ENCODE measurements at regions not wholly inside any gene's neighbourhood (a gene's known extent, or its start where the extent isn't known, plus 50 kb on each side); places are given as distances from the start of the nearest gene placed in this dataset.

DNA sequence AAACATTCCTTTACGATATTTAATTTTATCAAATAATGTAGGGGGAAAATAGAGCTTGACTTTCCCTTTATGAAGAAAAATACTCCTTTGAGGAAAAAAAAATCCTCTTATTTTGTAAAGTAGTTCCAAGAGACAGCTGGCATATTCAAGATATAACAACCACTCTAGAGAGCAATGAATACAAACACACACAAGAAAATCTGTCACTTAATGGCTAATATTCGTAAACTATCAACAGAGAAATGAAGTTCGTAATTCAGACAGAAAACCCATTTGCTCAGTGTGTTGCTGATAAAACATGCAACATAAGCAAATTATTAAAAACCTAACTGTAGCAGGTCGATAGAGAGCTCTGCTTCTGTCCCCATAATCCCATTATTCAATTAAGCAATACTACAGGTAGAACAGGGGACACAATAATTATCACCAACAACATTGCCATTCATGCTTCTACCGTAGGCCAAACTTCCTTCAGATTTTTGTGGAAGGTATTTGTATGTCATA is 714.4 kb upstream of the MARCKS start:
- TF ChIP-seq, protein P1, sequence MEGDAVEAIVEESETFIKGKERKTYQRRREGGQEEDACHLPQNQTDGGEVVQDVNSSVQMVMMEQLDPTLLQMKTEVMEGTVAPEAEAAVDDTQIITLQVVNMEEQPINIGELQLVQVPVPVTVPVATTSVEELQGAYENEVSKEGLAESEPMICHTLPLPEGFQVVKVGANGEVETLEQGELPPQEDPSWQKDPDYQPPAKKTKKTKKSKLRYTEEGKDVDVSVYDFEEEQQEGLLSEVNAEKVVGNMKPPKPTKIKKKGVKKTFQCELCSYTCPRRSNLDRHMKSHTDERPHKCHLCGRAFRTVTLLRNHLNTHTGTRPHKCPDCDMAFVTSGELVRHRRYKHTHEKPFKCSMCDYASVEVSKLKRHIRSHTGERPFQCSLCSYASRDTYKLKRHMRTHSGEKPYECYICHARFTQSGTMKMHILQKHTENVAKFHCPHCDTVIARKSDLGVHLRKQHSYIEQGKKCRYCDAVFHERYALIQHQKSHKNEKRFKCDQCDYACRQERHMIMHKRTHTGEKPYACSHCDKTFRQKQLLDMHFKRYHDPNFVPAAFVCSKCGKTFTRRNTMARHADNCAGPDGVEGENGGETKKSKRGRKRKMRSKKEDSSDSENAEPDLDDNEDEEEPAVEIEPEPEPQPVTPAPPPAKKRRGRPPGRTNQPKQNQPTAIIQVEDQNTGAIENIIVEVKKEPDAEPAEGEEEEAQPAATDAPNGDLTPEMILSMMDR (IDR thresholded peaks at IDR 0.05), result no peak
- Histone ChIP-seq H3K9me3 (no peaks in the 10 kb centered on the region), H3K27me3 (no peaks in the 10 kb centered on the region)

DNA sequence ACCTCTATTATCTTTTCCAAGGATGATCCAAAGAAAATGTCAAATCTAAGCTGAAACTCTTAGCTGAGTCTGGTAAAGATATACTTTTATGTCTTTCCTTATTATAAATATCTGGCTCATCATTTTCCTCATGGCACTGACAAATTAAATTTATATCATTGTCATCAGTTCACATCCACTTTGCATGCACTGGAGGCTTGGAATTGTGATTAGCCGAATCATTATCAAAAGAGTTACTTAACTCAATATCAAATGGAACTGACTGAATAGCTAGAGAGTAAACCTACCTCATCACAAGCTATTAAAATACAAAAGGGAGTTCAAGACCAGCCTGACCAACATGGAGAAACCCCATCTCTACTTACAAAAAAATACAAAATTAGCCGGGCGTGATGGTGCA is 713.9 kb upstream of the MARCKS start:
- Histone ChIP-seq H3K4me1 (no peaks in the 10 kb centered on the region), H3K4me3 (no peak overlapping the region), H3K9me3 (no peaks in the 10 kb centered on the region), H3K27ac (no peak overlapping the region), H3K36me3 (no peaks in the 10 kb centered on the region), H3K27me3 (no peaks in the 10 kb centered on the region)
- DNase-seq (ENCODE audit: low spot score), result no peak
- TF ChIP-seq, protein P1 (IDR thresholded peaks at IDR 0.05), result no peak

More for the DNA sequence above, 714.4 kb upstream of the MARCKS start:
- Histone ChIP-seq H3K36me3 (no peaks in the 10 kb centered on the region), H3K27ac (no peak overlapping the region), H3K4me3 (no peak overlapping the region), H3K4me1 (no peaks in the 10 kb centered on the region)
- no peak for DNase-seq (ENCODE audit: low spot score)

- Histone ChIP-seq H3K4me1 (no peaks in the 10 kb centered on the region), H3K27me3 (no peaks in the 10 kb centered on the region), H3K27ac (no peak overlapping the region), H3K9me3 (no peaks in the 10 kb centered on the region), H3K36me3 (no peaks in the 10 kb centered on the region), H3K4me3 (no peak overlapping the region)
- no peak for DNase-seq (ENCODE audit: low spot score)
- TF ChIP-seq, protein P1 (IDR thresholded peaks at IDR 0.05), result no peak
Observed at GRCh38 chr6:113144117-113144516, 713.0 kb upstream of the MARCKS start.

DNA sequence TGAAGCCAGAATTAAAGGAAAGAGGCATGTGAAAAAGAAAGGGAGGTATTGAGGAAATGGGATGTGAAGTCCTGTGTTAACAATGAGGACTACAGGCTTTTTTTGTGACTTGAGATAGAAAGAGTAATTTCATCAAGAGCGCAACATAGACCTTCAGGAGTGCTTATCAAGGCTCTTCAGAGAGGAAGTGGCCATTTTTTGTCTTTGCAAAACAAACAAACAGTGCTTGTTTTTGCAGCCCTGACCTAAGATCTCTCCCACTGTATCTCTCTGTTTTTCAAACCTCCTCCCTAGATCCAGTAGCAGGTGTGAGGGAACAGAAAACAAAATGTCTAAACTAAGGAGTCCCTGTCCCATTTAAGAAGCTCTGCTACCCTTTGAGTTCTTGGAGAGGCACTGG is 710.3 kb upstream of the MARCKS start:
- H3K9me3 ChIP-seq, result peaks cover 0 to 3% of the 10 kb centered on the region in 2 donors
- no peak for DNase-seq (ENCODE audit: low spot score)
- H3K4me3 ChIP-seq, result no peak overlapping the region
- no peaks in the 10 kb centered on the region for H3K27me3 ChIP-seq
- no peaks in the 10 kb centered on the region for H3K4me1 ChIP-seq
- TF ChIP-seq, protein P1 (IDR thresholded peaks at IDR 0.05), result no peak
- no peaks in the 10 kb centered on the region for H3K36me3 ChIP-seq
- no peak overlapping the region for H3K27ac ChIP-seq

DNA sequence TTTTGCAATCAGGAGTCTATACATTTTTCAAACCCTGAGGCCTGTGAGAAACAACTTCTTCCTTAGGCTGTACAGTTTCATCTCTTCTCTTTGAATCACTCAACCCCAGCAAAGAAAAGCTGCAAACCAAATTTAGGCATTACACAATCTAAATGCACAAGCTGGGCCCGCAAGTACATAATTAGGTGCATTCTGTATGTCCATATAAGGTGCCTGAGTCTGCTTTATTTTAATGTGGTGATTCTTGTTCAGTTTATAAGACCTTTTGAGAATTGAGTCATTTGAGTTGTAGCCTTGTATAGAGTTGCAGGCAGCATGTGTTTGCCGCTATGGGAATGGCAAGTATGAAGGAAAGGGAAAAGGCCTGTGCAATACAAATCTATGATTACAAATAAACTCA is 709.6 kb upstream of the MARCKS start:
- H3K9me3 ChIP-seq, result peaks cover 0 to 3% of the 10 kb centered on the region in 2 donors
- no peak overlapping the region for H3K27ac ChIP-seq
- H3K36me3 ChIP-seq, result no peaks in the 10 kb centered on the region
- H3K27me3 ChIP-seq, result no peaks in the 10 kb centered on the region
- H3K4me3 ChIP-seq, result no peak overlapping the region
- TF ChIP-seq, protein P1 (IDR thresholded peaks at IDR 0.05), result no peak
- no peak for DNase-seq (ENCODE audit: low spot score)
- no peaks in the 10 kb centered on the region for H3K4me1 ChIP-seq

DNA sequence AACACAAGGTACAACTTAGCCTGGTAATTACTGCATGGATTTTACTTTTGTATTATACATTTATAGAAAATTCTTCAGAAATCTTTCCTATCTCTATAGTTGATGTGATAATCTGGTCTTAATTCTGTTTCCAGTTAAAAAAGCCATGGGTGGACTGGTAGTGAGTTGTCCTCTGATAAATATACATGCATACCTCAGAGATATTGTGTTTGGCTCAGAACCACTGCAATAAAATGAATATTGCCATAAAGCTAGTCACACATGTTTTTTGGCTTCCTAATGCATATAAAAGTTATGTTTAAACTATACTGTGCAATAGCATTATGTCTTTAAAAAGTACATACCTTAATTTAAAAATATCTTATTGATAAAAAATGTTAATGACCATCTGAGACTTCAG is 708.6 kb upstream of the MARCKS start:
- no peaks in the 10 kb centered on the region for H3K36me3 ChIP-seq
- DNase-seq (ENCODE audit: low spot score), result no peak
- no peak overlapping the region for H3K4me3 ChIP-seq
- H3K27me3 ChIP-seq, result no peaks in the 10 kb centered on the region
- H3K27ac ChIP-seq, result no peak overlapping the region
- TF ChIP-seq, protein P1 (IDR thresholded peaks at IDR 0.05), result no peak
- H3K9me3 ChIP-seq, result peaks cover 0 to 3% of the 10 kb centered on the region in 2 donors
- no peaks in the 10 kb centered on the region for H3K4me1 ChIP-seq
